ENCODE measurements at regions not wholly inside any gene's neighbourhood (a gene's known extent, or its start where the extent isn't known, plus 50 kb on each side); places are given as distances from the start of the nearest gene placed in this dataset.
"Not testable (repeated sequence)": the region's sequence is repeated elsewhere in the genome, so short reads cannot be mapped to it uniquely, and the experiment has no call there.

GRCh38 chr5:154653418-154653763, 101.8 kb upstream of the LARP1 start:
- DNase-seq (ENCODE audit: low read depth): no peak

DNA sequence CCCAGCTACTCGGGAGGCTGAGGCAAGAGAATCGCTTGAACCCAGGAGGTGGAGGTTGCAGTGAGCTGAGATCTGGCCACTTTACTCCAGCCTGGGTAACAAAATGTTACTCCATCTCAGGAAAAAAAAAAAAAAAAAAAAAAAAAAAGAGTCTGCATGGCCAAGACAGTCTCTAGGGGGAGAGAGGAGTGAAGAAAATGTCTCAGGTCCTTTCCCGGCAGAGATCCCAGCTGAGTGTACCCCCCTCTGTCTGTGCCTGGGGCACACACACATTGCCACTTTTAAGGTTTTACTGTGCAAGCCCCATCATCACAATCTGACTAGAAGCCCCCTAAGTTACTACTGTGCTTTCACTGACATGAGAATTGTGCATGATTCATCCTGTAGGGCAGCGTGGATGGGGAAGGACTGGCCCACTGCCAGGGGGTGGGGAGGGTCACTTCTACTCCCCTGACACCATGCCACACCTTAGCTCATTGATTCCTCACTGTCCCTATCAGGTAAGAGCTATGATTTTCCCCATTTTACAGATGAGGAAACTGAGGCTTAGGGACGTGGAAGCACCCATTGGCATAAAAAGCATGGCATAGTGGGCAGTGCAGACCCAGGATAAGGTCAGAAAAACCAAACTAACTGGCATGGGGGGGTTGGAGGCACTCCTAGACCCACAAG, 102.3 kb upstream of the LARP1 start:
- DNase-seq (ENCODE audit: low read depth): peak; percentile 11

DNA sequence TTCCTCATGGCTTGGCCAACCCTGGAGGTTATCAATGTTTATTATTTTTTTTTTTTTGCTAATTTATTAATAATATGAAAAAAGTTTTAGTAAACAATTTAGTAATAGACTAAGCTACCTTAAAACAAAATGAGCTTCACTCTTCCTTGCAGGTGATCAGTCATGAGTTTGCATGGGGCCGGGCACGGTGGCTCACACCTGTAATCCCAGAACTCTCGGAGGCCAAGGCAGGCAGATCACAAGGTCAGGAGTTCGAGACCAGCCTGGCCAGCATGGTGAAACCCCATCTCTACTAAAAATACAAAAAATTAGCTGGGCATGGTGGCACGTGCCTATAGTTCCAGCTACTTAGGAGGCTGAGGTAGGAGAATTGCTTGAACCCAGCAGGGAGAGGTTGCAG, 103.4 kb upstream of the LARP1 start:
- not testable (repeated sequence) for DNase-seq (ENCODE audit: low read depth)

DNA sequence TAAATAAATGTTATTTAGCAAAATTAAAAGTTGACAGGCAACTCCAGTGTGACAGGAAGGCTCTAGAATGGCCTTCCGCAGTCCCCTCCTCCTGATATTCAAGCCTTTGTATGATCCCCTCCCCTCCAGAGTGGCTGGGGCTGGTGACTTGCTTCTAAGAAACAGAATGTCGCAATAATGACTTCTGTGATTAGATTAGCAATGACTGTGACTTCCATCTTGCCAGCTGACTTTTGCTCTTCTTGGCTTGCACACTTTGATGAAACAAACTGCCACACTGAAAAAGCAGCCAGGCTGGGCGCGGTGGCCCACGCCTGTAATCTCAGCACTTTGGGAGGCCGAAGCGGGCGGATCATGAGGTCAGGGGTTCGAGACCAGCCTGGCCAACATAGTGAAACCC, 106.5 kb upstream of the LARP1 start:
- no peak for DNase-seq (ENCODE audit: low read depth)

DNA sequence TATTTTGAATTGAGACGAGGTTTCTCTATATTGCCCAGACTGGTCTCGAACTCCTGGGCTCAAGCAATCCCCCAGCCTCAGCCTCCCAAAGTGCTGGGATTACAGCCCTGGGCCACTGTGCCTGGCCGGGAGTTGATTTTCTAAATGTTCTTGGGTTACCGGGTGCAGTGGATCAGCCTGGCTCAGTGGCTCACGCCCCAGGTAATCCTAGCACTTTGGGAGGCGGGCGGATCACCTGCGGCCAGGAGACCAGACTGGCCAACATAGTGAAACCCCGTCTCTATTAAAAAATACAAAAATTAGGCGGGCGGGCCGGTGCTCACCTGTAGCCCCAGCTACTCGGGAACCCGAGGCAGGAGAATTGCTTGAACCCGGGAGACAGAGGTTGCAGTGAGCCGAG, 106.9 kb upstream of the LARP1 start:
- no peak for DNase-seq (ENCODE audit: low read depth)

DNA sequence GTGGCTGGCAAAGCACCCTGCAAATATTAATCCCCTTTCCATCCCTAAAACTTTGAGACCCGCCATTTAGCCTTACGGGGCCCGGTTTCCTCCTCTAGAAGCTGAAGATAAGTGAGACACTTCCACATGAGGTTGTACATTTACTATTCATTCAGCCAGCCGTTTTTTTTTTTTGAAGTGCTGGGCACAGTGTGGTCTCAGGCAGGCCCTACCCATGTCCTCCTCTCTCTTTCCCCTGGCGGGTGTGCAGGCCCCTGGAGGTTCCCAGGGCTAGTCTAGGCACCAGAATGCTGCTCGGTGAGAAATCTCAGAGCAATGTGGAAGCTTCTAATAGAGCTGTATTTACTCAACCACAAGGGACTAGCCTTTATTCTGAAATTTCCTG, 107.4 kb upstream of the LARP1 start:
- DNase-seq (ENCODE audit: low read depth): no peak

DNA sequence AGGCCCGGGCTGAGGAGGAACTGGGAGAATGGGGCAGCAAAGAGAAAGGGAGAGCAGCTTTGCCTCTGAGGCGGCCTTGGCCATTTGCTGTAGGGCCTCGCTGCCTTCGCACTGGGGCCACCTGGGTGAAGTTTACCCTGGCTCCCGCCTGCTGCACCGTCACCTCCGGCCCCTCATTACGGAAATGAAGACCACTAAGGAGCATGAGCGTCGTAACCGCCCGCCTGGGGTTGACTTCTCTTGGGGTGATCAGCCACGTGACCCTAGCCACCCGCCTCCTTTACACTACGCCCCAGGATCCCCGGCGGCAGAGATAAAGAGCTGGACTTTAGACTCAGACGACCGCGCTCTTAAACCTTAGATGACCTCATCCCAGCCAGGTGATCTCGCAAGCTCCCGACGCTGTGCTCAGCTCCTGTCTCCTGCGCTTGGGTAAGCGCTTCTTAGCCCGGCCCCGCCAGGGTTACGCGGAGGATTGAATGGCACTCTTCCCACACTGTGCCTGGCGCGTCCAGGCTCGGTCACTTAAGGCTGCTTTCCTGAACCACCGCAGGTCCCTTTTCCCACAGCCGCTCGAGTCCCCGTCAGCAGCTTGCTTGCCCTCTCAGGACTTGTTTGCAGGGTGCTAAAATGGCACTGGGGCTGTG, 107.9 kb upstream of the LARP1 start:
- peak; percentile 55 for DNase-seq (ENCODE audit: low read depth)

DNA sequence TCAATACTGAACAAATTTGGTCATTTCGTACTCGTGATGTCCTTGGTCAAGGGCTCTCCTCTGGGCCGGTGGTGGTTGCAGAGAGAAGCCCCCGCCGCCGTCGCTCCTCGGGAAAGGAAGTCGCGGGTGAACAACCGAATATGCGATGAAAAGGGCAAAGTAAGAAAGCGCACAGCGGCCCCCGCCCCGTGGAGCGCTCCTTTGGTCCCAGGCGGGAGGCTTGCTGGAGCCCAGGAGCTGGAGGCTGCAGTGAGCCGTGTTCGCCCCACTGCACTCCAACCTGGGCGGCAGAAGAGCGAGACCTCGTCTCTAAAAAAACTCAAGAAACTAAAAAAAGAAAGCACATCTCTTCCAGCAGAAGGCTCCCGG, 108.4 kb upstream of the LARP1 start:
- DNase-seq (ENCODE audit: low read depth): no peak

DNA sequence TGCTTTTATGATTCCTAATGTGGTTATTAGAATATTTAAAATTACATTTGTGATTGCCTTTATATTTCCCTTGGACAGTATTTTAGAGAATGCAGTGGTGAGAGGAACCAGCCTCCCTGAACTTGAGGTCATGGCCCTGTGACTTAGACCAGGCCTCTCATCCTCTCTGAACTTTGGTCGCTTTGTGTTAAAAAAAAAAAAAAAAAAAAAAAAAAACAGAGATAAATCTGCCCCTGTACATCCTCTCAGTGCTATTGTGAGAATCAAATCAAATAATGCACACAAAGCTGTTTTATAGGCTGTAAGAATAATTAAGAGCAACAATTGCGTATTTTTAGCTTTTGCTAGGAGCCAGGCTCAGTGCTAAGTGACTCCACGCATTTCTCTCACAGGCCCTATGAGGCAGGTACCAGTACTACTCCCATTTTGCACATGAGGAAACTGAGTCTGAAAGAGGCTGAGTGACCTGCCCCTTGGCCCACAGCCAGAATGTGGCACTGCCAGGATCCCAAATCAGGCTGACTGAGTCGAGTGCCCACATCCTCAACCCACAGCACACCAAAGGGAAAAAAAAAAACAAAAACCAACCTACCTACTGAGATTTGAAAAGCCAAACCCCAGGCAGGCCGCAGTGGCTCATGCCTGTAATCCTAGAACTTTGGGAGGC, 110.3 kb upstream of the LARP1 start:
- no peak for DNase-seq (ENCODE audit: low read depth)

GRCh38 chr5:154642499-154643245, 112.5 kb upstream of the LARP1 start:
- peak; percentile 34 for DNase-seq (ENCODE audit: low read depth)

DNA sequence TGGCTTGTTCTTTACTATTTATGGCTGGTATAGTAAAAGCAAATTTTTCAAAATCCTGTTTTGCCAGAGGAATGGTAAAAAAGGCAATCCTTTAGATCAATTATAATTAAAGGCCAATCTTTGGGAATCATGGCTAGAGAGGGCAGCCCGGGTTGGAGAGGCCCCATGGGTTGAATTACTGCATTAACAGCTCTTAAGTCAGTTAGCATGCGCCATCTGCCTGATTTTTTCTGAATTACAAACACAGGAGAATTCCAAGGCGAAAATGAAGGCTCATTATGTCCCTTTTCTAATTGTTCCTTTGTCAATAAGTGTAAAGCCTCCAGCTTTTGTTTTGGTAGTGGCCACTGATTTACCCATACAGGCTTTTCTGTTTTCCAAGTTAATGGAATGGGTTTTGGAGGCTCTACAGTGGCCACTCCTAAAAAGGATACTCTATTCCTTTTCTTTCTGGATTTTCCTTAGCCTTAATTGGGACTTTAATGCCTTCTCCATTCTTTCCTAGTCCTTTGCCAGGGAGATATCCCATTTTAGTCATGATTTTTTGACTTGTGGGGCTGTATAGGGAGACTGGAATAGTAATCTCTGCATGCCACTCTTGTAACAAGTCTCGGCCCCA, 114.9 kb upstream of the LARP1 start:
- not testable (repeated sequence) for DNase-seq (ENCODE audit: low read depth)

- not testable (repeated sequence) for DNase-seq (ENCODE audit: low read depth)
Observed at GRCh38 chr5:154636786-154637185, 118.4 kb upstream of the LARP1 start.

DNA sequence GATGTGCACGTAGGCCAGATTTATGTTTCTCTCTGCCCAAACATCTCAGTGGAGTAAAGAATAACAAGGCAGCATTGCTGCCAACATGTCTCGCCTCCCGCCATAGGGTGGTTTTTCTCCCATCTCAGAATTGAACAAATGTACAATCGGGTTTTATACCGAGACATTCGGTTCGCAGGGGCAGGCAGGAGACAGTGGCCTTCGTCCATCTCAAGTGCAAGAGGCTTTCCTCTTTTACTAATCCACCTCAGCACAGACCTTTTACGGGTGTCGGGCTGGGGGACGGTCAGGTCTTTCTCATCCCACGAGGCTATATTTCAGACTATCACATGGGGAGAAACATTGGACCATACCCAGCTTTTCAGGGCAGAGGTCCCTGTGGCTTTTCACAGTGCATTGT, 118.9 kb upstream of the LARP1 start:
- DNase-seq (ENCODE audit: low read depth): not testable (repeated sequence)

- not testable (repeated sequence) for DNase-seq (ENCODE audit: low read depth)
Observed at GRCh38 chr5:154633744-154634143, 121.4 kb upstream of the LARP1 start.

- DNase-seq (ENCODE audit: low read depth): no peak
Observed at GRCh38 chr5:154631141-154631540, 124.0 kb upstream of the LARP1 start.

- DNase-seq (ENCODE audit: low read depth): no peak
Observed at GRCh38 chr5:154630410-154630809, 124.8 kb upstream of the LARP1 start.

- DNase-seq (ENCODE audit: low read depth): no peak
Observed at GRCh38 chr5:154628685-154629084, 126.5 kb upstream of the LARP1 start.

GRCh38 chr5:154627698-154628678, 127.2 kb upstream of the LARP1 start:
- no peak for DNase-seq (ENCODE audit: low read depth)

DNA sequence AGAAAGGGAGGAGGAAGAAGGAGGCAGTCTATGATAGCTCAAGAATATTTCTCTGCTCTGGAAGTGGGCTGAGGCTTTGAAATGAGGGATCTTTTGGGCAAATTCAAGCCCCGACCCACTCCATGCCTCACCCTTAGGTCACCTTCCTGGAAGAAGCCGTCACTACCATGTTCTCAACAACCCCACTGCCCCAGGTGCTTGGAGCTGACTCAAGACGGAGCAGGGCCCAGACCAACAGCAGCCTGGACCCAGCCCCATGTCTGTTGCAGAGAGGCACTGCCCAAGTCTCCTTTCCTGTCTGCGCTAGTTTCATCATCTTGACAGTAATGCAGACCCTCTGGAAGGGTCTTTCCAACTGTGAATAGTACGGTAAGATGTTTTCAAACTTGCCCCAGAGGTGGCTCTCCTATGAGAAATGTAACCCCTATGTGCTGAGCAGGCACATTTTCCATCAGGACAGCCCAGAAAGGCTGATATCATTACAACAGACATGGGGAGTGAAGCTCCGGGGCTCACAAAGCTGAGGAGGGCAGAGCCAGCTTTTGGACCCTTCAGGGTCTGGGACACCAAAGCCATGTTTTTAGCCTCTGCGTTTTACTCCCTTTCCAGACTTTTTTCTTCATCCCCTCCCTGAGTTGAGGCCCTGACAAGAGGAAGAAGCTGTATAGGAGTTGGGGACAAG, 128.2 kb upstream of the LARP1 start:
- no peak for DNase-seq (ENCODE audit: low read depth)

GRCh38 chr5:154625031-154625430, 130.1 kb upstream of the LARP1 start:
- no peak for DNase-seq (ENCODE audit: low read depth)

- DNase-seq (ENCODE audit: low read depth): no peak
Observed at GRCh38 chr5:154624341-154624740, 130.8 kb upstream of the LARP1 start.
